Keratinocyte (primary cell): ENCODE measurements at regions not wholly inside any gene's neighbourhood (a gene's known extent, or its start where the extent isn't known, plus 50 kb on each side); places are given as distances from the start of the nearest gene placed in this dataset.

Source experiments
- DNase-seq: peaks from one replicate; pipeline ENCODE4 v3.0.0-alpha.2; 2011; ENCODE audit warnings: low read depth, missing footprints, low spot score
- FAIRE-seq: peaks from 2 replicates; lab custom pipeline; 2011; peaks lifted over from hg19 to GRCh38; lab: Jason Lieb, UNC
- H2AFZ ChIP-seq: 2 replicates; pipeline ENCODE4 v1.6.0; 2012; ENCODE audit warnings: low read length, control low read depth, inconsistent platforms; ENCODE audit not compliant: control insufficient read depth
- H3K27ac ChIP-seq: 2 replicates; pipeline ENCODE4 v1.5.1; 2011; ENCODE audit warnings: low read length; ENCODE audit not compliant: control insufficient read depth, insufficient read depth
- H3K27me3 ChIP-seq: 3 replicates; pipeline ENCODE4 v1.6.0; 2011; ENCODE audit warnings: low read length; ENCODE audit not compliant: control insufficient read depth, insufficient read depth; ENCODE audit errors: extremely low read depth
- H3K36me3 ChIP-seq, 2 experiments: 2 replicates in 1 of 2; 3 replicates in 1 of 2; pipeline ENCODE4 v1.5.1; 2011; ENCODE audit warnings: low read length in 2 of 2, mild to moderate bottlenecking in 1 of 2; ENCODE audit not compliant: control insufficient read depth in 2 of 2, insufficient read depth in 2 of 2; ENCODE audit errors: extremely low read depth in 1 of 2
- H3K4me1 ChIP-seq: 3 replicates; pipeline ENCODE4 v1.5.1; 2011; ENCODE audit warnings: low read length; ENCODE audit not compliant: control insufficient read depth, insufficient read depth; ENCODE audit errors: extremely low read depth
- H3K4me2 ChIP-seq: 3 replicates; pipeline ENCODE4 v1.6.0; 2011; ENCODE audit warnings: low read depth, low read length; ENCODE audit not compliant: control insufficient read depth, insufficient read depth; ENCODE audit errors: extremely low read depth
- H3K4me3 ChIP-seq, 3 experiments: fragments of 200-600 bp in 1 of 3; sonication (generic) in 1 of 3; 2 replicates in 2 of 3; 3 replicates in 1 of 3; pipeline ENCODE4 v1.5.1; 2011 to 2016; ENCODE audit warnings: low read length in 3 of 3, mild to moderate bottlenecking in 3 of 3, control low read depth in 2 of 3, inconsistent platforms in 1 of 3, low read depth in 1 of 3, mixed read lengths in 1 of 3, mixed run types in 1 of 3, moderate library complexity in 1 of 3; ENCODE audit not compliant: control insufficient read depth in 2 of 3, insufficient read depth in 2 of 3; ENCODE audit errors: extremely low read depth in 1 of 3
- H3K79me2 ChIP-seq: 2 replicates; pipeline ENCODE4 v1.6.0; 2012; ENCODE audit warnings: low read length; ENCODE audit not compliant: control insufficient read depth, insufficient read depth
- H3K9ac ChIP-seq: 3 replicates; pipeline ENCODE4 v1.6.0; 2011; ENCODE audit warnings: low read length; ENCODE audit not compliant: control insufficient read depth, insufficient read depth; ENCODE audit errors: extremely low read depth
- H3K9me1 ChIP-seq: 3 replicates; pipeline ENCODE4 v1.6.0; 2011; ENCODE audit warnings: low read length; ENCODE audit not compliant: control insufficient read depth, insufficient read depth; ENCODE audit errors: extremely low read depth
- H3K9me3 ChIP-seq: 2 replicates; pipeline ENCODE4 v1.5.1; 2012; ENCODE audit warnings: low read depth, low read length; ENCODE audit not compliant: control insufficient read depth
- H4K20me1 ChIP-seq: 3 replicates; pipeline ENCODE4 v1.6.0; 2011; ENCODE audit warnings: low read length; ENCODE audit not compliant: control insufficient read depth, insufficient read depth; ENCODE audit errors: extremely low read depth
- EZH2 ChIP-seq: IDR thresholded peaks from one replicate; pipeline ENCODE4 v1.6.1; 2012; ENCODE audit warnings: inconsistent platforms, mild to moderate bottlenecking, low read length, moderate library complexity
- dilution Hi-C: fragments of 300-500 bp; cut with MboI; formaldehyde crosslinking; loops from one replicate; pipeline ENCODE4 v1.7.0; 2020; ENCODE audit warnings: low sequenced_read_pairs; ENCODE audit not compliant: extremely low pct_ligation_motif_present
- TF ChIP-seq, protein P1 (sequence below), 3 experiments: IDR thresholded peaks in 1 of 3; conservative IDR thresholded peaks in 1 of 3; optimal IDR thresholded peaks in 1 of 3; 2 replicates in 2 of 3; 3 replicates in 1 of 3; pipeline versions ENCODE3 to v1.5.1; 2011; ENCODE audit warnings: low read length in 3 of 3, mild to moderate bottlenecking in 3 of 3, moderate library complexity in 2 of 3, control low read depth in 1 of 3, inconsistent platforms in 1 of 3; ENCODE audit not compliant: insufficient read depth in 2 of 3; ENCODE audit errors: extremely low read depth in 1 of 3

DNA sequence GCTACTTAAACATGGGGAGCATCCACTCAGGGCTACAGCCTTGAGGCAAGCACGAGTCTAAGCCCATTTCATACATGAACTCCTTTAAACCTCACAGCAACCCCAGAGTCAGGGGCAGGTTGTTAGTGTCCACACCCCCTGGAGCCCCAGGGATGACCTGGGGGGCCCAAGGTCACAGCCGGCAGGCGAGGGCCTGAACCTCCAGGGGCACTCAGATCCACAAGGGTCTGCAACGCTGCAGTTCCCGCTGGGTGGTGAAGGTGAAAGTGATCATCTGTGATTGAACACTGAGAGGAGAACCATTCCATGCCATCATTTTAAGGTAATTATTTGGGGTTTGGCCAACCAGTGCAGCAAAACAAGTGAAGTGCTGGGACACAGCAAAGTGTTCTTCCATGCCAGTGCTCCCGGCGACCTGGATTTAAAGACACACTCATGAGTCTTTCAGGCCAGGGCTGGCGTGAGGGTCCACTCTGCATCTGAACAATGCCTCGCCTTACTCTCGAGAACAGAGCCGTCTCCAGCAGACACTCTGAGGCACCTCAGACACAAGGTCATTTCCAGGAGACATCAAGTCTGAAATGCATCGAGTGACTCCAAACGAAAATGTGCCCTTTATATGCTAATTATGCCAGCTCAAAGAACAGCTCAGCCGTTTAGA lies 61.6 kb upstream of the SNTG2 start:
- no peaks in the 10 kb centered on the region for H3K36me3 ChIP-seq
- no peak overlapping the region for H3K4me3 ChIP-seq
- peaks cover 2% of the 10 kb centered on the region for H3K9me3 ChIP-seq
- dilution Hi-C loops = no loop called here
- FAIRE-seq (no peak), DNase-seq (no peak)
- no peaks in the 10 kb centered on the region for H3K9me1 ChIP-seq
- no peak overlapping the region for H2AFZ ChIP-seq
- H3K27me3 ChIP-seq = no peaks in the 10 kb centered on the region
- H3K27ac ChIP-seq = no peak overlapping the region
- H3K79me2 ChIP-seq = no peaks in the 10 kb centered on the region
- H3K9ac ChIP-seq = no peak overlapping the region
- no peaks in the 10 kb centered on the region for H4K20me1 ChIP-seq
- H3K4me2 ChIP-seq = no peak overlapping the region
- TF ChIP-seq, protein P1, sequence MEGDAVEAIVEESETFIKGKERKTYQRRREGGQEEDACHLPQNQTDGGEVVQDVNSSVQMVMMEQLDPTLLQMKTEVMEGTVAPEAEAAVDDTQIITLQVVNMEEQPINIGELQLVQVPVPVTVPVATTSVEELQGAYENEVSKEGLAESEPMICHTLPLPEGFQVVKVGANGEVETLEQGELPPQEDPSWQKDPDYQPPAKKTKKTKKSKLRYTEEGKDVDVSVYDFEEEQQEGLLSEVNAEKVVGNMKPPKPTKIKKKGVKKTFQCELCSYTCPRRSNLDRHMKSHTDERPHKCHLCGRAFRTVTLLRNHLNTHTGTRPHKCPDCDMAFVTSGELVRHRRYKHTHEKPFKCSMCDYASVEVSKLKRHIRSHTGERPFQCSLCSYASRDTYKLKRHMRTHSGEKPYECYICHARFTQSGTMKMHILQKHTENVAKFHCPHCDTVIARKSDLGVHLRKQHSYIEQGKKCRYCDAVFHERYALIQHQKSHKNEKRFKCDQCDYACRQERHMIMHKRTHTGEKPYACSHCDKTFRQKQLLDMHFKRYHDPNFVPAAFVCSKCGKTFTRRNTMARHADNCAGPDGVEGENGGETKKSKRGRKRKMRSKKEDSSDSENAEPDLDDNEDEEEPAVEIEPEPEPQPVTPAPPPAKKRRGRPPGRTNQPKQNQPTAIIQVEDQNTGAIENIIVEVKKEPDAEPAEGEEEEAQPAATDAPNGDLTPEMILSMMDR (optimal IDR thresholded peaks at IDR 0.05 in 1 of 3, IDR thresholded peaks at IDR 0.05 in 1 of 3, conservative IDR thresholded peaks at IDR 0.05 in 1 of 3; ENCODE audit: extremely low read depth in 1 of 3, insufficient read depth in 2 of 3, low read length in 3 of 3) = no peak
- TF ChIP-seq EZH2 = no peak
- H3K4me1 ChIP-seq = no peaks in the 10 kb centered on the region

DNA sequence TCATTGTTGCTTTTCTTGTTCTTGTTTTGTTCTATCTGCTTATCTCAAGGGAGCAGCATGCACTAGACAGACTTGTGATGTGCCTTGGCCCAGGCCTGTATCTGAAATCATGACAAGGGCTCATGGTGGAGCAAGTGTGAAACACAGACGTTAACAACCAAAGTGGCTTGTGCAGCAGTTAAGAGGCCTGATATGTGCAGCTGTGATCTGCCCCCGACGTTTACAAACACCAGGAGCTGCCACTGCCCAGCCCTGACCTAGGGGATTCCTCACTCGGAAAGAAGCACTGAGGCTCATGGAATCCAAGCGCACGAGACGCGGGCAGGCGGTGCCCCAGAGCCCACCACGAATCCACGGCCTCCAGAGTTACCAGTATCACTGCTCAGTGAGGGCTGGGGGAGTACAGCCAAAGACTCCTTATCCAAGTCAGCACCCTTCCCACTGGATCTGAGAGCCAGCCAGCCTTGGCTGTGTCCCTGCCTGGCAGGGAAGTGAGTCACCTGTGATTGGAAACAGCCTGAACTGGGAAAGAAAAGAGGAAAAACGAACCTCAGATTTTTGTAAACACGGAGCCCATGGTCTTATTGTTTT lies 62.3 kb upstream of the SNTG2 start:
- Histone ChIP-seq H3K27ac (no peak overlapping the region), H3K4me2 (no peak overlapping the region), H3K79me2 (no peaks in the 10 kb centered on the region), H3K27me3 (no peaks in the 10 kb centered on the region), H3K9me3 (peaks cover 2% of the 10 kb centered on the region), H3K9me1 (no peaks in the 10 kb centered on the region), H3K36me3 (no peaks in the 10 kb centered on the region), H3K4me1 (no peaks in the 10 kb centered on the region), H3K9ac (no peak overlapping the region), H3K4me3 (no peak overlapping the region), H2AFZ (no peak overlapping the region), H4K20me1 (no peaks in the 10 kb centered on the region)
- dilution Hi-C loops = no loop called here
- TF ChIP-seq, protein P1 (optimal IDR thresholded peaks at IDR 0.05 in 1 of 3, IDR thresholded peaks at IDR 0.05 in 1 of 3, conservative IDR thresholded peaks at IDR 0.05 in 1 of 3; ENCODE audit: extremely low read depth in 1 of 3, insufficient read depth in 2 of 3, low read length in 3 of 3) = no peak
- no peak for TF ChIP-seq EZH2
- FAIRE-seq (no peak), DNase-seq (no peak)
